Panc1 (cell line): ENCODE measurements at regions not wholly inside any gene's neighbourhood (a gene's known extent, or its start where the extent isn't known, plus 50 kb on each side); places are given as distances from the start of the nearest gene placed in this dataset.
A peak's percentile ranks its signal among the peaks of the same experiment; 100 is the strongest.

Experiments used
- ATAC-seq: fragments of 200-7000 bp; cut with Tn5 transposase; 2 replicates; pipeline ENCODE4 v1.9.1; 2020; ENCODE audit warnings: mild to moderate bottlenecking, moderate library complexity
- BruUV-seq: library from RNA; stranded (reverse); fragments of 400-500 nt; replicated peaks from 2 replicates; lab custom pipeline; 2021; lab: Mats Ljungman, UMichigan
- CTCF ChIA-PET: fragments of 300-600 bp; sonication (Branson Sonifier 250); formaldehyde crosslinking; loops from one replicate; lab custom pipeline; 2022; ENCODE audit warnings: antibody characterized with exemption; lab: Charles Lee
- POLR2A ChIA-PET: fragments of 300-600 bp; sonication (Branson Sonifier 250); formaldehyde crosslinking; loops from one replicate; lab custom pipeline; 2022; ENCODE audit warnings: antibody characterized with exemption; lab: Charles Lee
- DNase-seq: peaks from one replicate; pipeline ENCODE4 v3.0.0-alpha.2; 2010; ENCODE audit warnings: low read depth, low spot score
- H3K27ac ChIP-seq: 2 replicates; pipeline ENCODE4 v1.5.1; 2011; ENCODE audit warnings: mild to moderate bottlenecking, low read length, inconsistent platforms
- H3K27me3 ChIP-seq: fragments of 200-500 bp; sonication (Bioruptor generic); 2 replicates; pipeline ENCODE4 v1.6.0; 2014; ENCODE audit warnings: low read length, inconsistent platforms; ENCODE audit not compliant: control insufficient read depth, insufficient read depth
- H3K36me3 ChIP-seq: fragments of 200-500 bp; sonication (Bioruptor generic); 2 replicates; pipeline ENCODE4 v1.5.1; 2014; ENCODE audit warnings: inconsistent platforms, mild to moderate bottlenecking, low read length, moderate library complexity; ENCODE audit not compliant: control insufficient read depth, insufficient read depth
- H3K4me1 ChIP-seq: 2 replicates; pipeline ENCODE4 v1.5.1; 2011; ENCODE audit warnings: inconsistent platforms, mild to moderate bottlenecking, low read length, moderate library complexity; ENCODE audit not compliant: control insufficient read depth, insufficient read depth
- H3K4me3 ChIP-seq, 2 experiments: 2 replicates each; pipeline ENCODE4 v1.5.1; 2011 to 2012; ENCODE audit warnings: low read depth in 2 of 2, low read length in 2 of 2, mild to moderate bottlenecking in 2 of 2, inconsistent platforms in 1 of 2, moderate library complexity in 1 of 2
- H3K9me3 ChIP-seq: fragments of 200-500 bp; sonication (Bioruptor generic); 2 replicates; pipeline ENCODE4 v1.5.1; 2014; ENCODE audit warnings: low read depth, mild to moderate bottlenecking, inconsistent platforms, low read length, moderate library complexity; ENCODE audit not compliant: control insufficient read depth, insufficient read depth
- POLR2AphosphoS5 ChIP-seq: IDR thresholded peaks from 2 replicates; pipeline ENCODE4 v1.6.1; 2012; ENCODE audit warnings: mild to moderate bottlenecking, low read depth, low read length, moderate library complexity
- SIN3A ChIP-seq: IDR thresholded peaks from 2 replicates; pipeline ENCODE4 v1.6.1; 2012; ENCODE audit warnings: low read depth, mild to moderate bottlenecking, low read length, moderate library complexity, borderline replicate concordance; ENCODE audit not compliant: insufficient read depth
- TCF7L2 ChIP-seq: IDR thresholded peaks from 2 replicates; pipeline ENCODE4 v1.6.1; 2011; ENCODE audit warnings: mild to moderate bottlenecking, low read depth, low read length, inconsistent platforms
- in situ Hi-C: cut with HindIII; loops from 2 replicates; pipeline ENCODE4 v1.10.0; 2016; ENCODE audit warnings: low sequenced_read_pairs, low pct_unique_long_range_greater_than_20kb
- intact Hi-C: fragments of 100-400 bp; cut with micrococcal nuclease; formaldehyde crosslinking; loops from one replicate; pipeline ENCODE4 v1.10.0; 2022; ENCODE audit not compliant: unreplicated experiment
- TF ChIP-seq, protein P1 (sequence below): fragments of 450-650 bp; IDR thresholded peaks from 2 replicates; pipeline ENCODE4 v1.5.1; 2017; ENCODE audit warnings: mild to moderate bottlenecking
- TF ChIP-seq, protein P2 (sequence below), 2 experiments: IDR thresholded peaks; 2 replicates each; pipeline ENCODE4 v1.6.1; 2011 to 2012; ENCODE audit warnings: low read depth in 2 of 2, control low read depth in 1 of 2, low read length in 1 of 2, mild to moderate bottlenecking in 1 of 2, moderate library complexity in 1 of 2; ENCODE audit not compliant: insufficient read depth in 1 of 2

DNA sequence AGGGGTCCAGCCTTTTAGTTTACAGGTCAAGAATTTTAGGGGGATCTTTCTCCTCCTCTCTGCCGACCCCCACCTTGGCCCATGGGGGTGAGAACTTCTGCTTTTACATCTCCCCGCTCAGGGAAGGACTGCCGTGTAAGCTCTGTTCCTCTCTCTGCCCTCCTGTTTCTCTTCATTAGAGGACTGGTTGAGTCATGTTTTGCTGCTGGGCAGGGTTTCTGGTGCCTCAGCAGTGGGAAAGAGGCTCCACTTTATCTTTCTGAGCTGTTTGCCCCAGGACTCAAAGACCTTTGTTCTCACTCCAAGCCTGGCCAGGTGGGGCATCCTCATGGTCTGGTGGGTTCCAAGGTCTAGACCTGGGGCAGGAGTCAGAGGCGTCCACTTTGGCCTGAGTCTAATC lies 93.0 kb downstream of the UTP18 start:
- Histone ChIP-seq H3K36me3 (no peaks in the 10 kb centered on the region), H3K4me1 (no peaks in the 10 kb centered on the region), H3K9me3 (no peaks in the 10 kb centered on the region), H3K27me3 (peaks cover 13% of the 10 kb centered on the region), H3K27ac (no peak overlapping the region), H3K4me3 (no peak overlapping the region)
- in situ Hi-C loops (no loop called here), intact Hi-C loops (no loop called here)
- CTCF ChIA-PET = no interaction called here
- no TSS peak for BruUV-seq
- POLR2A ChIA-PET = no interaction called here
- TF ChIP-seq, protein P1, sequence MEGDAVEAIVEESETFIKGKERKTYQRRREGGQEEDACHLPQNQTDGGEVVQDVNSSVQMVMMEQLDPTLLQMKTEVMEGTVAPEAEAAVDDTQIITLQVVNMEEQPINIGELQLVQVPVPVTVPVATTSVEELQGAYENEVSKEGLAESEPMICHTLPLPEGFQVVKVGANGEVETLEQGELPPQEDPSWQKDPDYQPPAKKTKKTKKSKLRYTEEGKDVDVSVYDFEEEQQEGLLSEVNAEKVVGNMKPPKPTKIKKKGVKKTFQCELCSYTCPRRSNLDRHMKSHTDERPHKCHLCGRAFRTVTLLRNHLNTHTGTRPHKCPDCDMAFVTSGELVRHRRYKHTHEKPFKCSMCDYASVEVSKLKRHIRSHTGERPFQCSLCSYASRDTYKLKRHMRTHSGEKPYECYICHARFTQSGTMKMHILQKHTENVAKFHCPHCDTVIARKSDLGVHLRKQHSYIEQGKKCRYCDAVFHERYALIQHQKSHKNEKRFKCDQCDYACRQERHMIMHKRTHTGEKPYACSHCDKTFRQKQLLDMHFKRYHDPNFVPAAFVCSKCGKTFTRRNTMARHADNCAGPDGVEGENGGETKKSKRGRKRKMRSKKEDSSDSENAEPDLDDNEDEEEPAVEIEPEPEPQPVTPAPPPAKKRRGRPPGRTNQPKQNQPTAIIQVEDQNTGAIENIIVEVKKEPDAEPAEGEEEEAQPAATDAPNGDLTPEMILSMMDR = no peak
- no peak for TF ChIP-seq SIN3A
- TF ChIP-seq TCF7L2 = no peak
- TF ChIP-seq POLR2AphosphoS5 = no peak
- TF ChIP-seq, protein P2, sequence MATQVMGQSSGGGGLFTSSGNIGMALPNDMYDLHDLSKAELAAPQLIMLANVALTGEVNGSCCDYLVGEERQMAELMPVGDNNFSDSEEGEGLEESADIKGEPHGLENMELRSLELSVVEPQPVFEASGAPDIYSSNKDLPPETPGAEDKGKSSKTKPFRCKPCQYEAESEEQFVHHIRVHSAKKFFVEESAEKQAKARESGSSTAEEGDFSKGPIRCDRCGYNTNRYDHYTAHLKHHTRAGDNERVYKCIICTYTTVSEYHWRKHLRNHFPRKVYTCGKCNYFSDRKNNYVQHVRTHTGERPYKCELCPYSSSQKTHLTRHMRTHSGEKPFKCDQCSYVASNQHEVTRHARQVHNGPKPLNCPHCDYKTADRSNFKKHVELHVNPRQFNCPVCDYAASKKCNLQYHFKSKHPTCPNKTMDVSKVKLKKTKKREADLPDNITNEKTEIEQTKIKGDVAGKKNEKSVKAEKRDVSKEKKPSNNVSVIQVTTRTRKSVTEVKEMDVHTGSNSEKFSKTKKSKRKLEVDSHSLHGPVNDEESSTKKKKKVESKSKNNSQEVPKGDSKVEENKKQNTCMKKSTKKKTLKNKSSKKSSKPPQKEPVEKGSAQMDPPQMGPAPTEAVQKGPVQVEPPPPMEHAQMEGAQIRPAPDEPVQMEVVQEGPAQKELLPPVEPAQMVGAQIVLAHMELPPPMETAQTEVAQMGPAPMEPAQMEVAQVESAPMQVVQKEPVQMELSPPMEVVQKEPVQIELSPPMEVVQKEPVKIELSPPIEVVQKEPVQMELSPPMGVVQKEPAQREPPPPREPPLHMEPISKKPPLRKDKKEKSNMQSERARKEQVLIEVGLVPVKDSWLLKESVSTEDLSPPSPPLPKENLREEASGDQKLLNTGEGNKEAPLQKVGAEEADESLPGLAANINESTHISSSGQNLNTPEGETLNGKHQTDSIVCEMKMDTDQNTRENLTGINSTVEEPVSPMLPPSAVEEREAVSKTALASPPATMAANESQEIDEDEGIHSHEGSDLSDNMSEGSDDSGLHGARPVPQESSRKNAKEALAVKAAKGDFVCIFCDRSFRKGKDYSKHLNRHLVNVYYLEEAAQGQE (IDR thresholded peaks at IDR 0.05; ENCODE audit: insufficient read depth in 1 of 2, low read depth in 2 of 2, low read length in 1 of 2) = no peak
- DNase-seq (no peak), ATAC-seq (no peak)

- no peaks in the 10 kb centered on the region for H3K9me3 ChIP-seq
- ChIA-PET CTCF (no interaction called here), POLR2A (no interaction called here)
- H3K27ac ChIP-seq = no peak overlapping the region
- in situ Hi-C loops (no loop called here), intact Hi-C loops (no loop called here)
- BruUV-seq = no TSS peak
- no peak overlapping the region for H3K4me3 ChIP-seq
- ATAC-seq (peak; percentile 36; the same call in 1 of the 2 replicates), DNase-seq (no peak)
- peaks cover 10% of the 10 kb centered on the region for H3K27me3 ChIP-seq
- TF ChIP-seq SIN3A = no peak
- TF ChIP-seq, protein P1 = no peak
- TF ChIP-seq, protein P2 (IDR thresholded peaks at IDR 0.05; ENCODE audit: insufficient read depth in 1 of 2, low read depth in 2 of 2, low read length in 1 of 2) = no peak
- TF ChIP-seq POLR2AphosphoS5 = no peak
- TF ChIP-seq TCF7L2 = no peak
- no peaks in the 10 kb centered on the region for H3K36me3 ChIP-seq
- no peaks in the 10 kb centered on the region for H3K4me1 ChIP-seq
Observed at GRCh38 chr17:51354936-51355335, 94.6 kb downstream of the UTP18 start.
